Muscle layer of duodenum (tissue), 2 donors: ENCODE measurements at regions not wholly inside any gene's neighbourhood (a gene's known extent, or its start where the extent isn't known, plus 50 kb on each side); places are given as distances from the start of the nearest gene placed in this dataset.

Experiments
- H3K27ac ChIP-seq: one replicate; pipeline ENCODE4 v1.7.0; 2013; ENCODE audit warnings: mild to moderate bottlenecking, low read length
- H3K27me3 ChIP-seq: one replicate; pipeline ENCODE4 v1.7.0; 2013; ENCODE audit warnings: low read depth, mild to moderate bottlenecking, control low read depth, low read length
- H3K36me3 ChIP-seq, 2 donors: one replicate each; pipeline ENCODE4 v1.7.0; 2013; ENCODE audit warnings: low read length in 2 of 2, control low read depth in 1 of 2, mild to moderate bottlenecking in 1 of 2; ENCODE audit not compliant: insufficient read depth in 2 of 2, control insufficient read depth in 1 of 2
- H3K4me1 ChIP-seq, 2 donors: one replicate each; pipeline ENCODE4 v1.7.0; 2013; ENCODE audit warnings: low read length in 2 of 2, mild to moderate bottlenecking in 2 of 2, control low read depth in 1 of 2, moderate library complexity in 1 of 2; ENCODE audit not compliant: insufficient read depth in 2 of 2, control insufficient read depth in 1 of 2
- H3K4me3 ChIP-seq, 2 donors: one replicate each; pipeline ENCODE4 v1.7.0; 2013; ENCODE audit warnings: low read length in 2 of 2, low read depth in 1 of 2, mild to moderate bottlenecking in 1 of 2
- H3K9me3 ChIP-seq, 2 donors: one replicate each; pipeline ENCODE4 v1.7.0; 2013; ENCODE audit warnings: low read length in 2 of 2, control low read depth in 1 of 2, mild to moderate bottlenecking in 1 of 2; ENCODE audit not compliant: control insufficient read depth in 1 of 2
- donor health status: healthy.

DNA sequence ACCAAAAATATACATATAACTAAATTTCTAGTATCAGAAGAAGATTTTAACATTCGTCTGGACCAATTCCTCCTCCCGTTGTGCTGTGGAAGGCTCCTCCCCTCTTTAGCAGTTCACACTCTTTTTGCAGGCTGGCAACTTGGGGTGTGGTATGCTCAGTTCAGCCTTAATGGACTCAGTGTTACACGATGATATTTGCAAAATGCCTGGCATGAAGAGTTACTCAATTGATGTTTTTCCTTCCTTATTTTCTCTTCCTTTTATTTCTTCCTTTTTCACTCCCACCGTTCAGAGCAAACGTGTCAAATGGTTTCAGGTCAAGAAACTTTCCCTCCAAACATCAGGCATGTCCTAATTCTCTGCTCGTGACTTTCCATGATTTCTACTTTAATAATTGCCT lies 248.3 kb downstream of the PHF14 start:
- Histone ChIP-seq H3K36me3 (no peaks in the 10 kb centered on the region), H3K4me1 (no peaks in the 10 kb centered on the region), H3K27me3 (no peaks in the 10 kb centered on the region), H3K27ac (no peak overlapping the region), H3K9me3 (no peaks in the 10 kb centered on the region), H3K4me3 (no peak overlapping the region)

GRCh38 chr7:11224535-11224934 lies 250.9 kb downstream of the PHF14 start:
- H3K27ac ChIP-seq = no peak overlapping the region
- H3K4me3 ChIP-seq = no peak overlapping the region

GRCh38 chr7:11228515-11228914 lies 254.8 kb downstream of the PHF14 start:
- Histone ChIP-seq H3K4me3 (no peak overlapping the region), H3K27ac (no peak overlapping the region), H3K4me1 (peaks cover 0 to 9% of the 10 kb centered on the region in 2 donors), H3K36me3 (no peaks in the 10 kb centered on the region), H3K9me3 (no peaks in the 10 kb centered on the region), H3K27me3 (no peaks in the 10 kb centered on the region)

More at GRCh38 chr7:11224535-11224934, 250.9 kb downstream of the PHF14 start:
- Histone ChIP-seq H3K9me3 (no peaks in the 10 kb centered on the region), H3K27me3 (no peaks in the 10 kb centered on the region), H3K36me3 (no peaks in the 10 kb centered on the region), H3K4me1 (peaks cover 0 to 9% of the 10 kb centered on the region in 2 donors)

- Histone ChIP-seq H3K36me3 (no peaks in the 10 kb centered on the region), H3K4me1 (peaks cover 0 to 9% of the 10 kb centered on the region in 2 donors), H3K27ac (no peak overlapping the region), H3K4me3 (no peak overlapping the region), H3K27me3 (no peaks in the 10 kb centered on the region), H3K9me3 (no peaks in the 10 kb centered on the region)
Measured at GRCh38 chr7:11231190-11231589, 257.5 kb downstream of the PHF14 start.

- Histone ChIP-seq H3K36me3 (no peaks in the 10 kb centered on the region), H3K9me3 (no peaks in the 10 kb centered on the region), H3K4me1 (peaks cover 4 to 9% of the 10 kb centered on the region in 2 donors), H3K4me3 (no peak overlapping the region), H3K27me3 (no peaks in the 10 kb centered on the region), H3K27ac (no peak overlapping the region)
Measured at GRCh38 chr7:11232462-11232861, 258.8 kb downstream of the PHF14 start.

GRCh38 chr7:11233871-11234270 lies 260.2 kb downstream of the PHF14 start:
- no peak overlapping the region for H3K27ac ChIP-seq

GRCh38 chr7:11235491-11235890 lies 261.8 kb downstream of the PHF14 start:
- peaks cover 0 to 4% of the 10 kb centered on the region in 2 donors for H3K4me1 ChIP-seq
- H3K4me3 ChIP-seq = no peak overlapping the region
- H3K9me3 ChIP-seq = no peaks in the 10 kb centered on the region
- no peaks in the 10 kb centered on the region for H3K27me3 ChIP-seq
- no peaks in the 10 kb centered on the region for H3K36me3 ChIP-seq
- no peak overlapping the region for H3K27ac ChIP-seq

More at GRCh38 chr7:11233871-11234270, 260.2 kb downstream of the PHF14 start:
- peaks cover under 1 to 4% of the 10 kb centered on the region in 2 donors for H3K4me1 ChIP-seq
- H3K4me3 ChIP-seq = no peak overlapping the region
- H3K9me3 ChIP-seq = no peaks in the 10 kb centered on the region
- no peaks in the 10 kb centered on the region for H3K27me3 ChIP-seq
- no peaks in the 10 kb centered on the region for H3K36me3 ChIP-seq

GRCh38 chr7:11236680-11237079 lies 263.0 kb downstream of the PHF14 start:
- no peaks in the 10 kb centered on the region for H3K9me3 ChIP-seq
- H3K4me3 ChIP-seq = no peak overlapping the region
- H3K4me1 ChIP-seq = peaks cover 0 to 4% of the 10 kb centered on the region in 2 donors
- no peaks in the 10 kb centered on the region for H3K27me3 ChIP-seq
- no peak overlapping the region for H3K27ac ChIP-seq
- H3K36me3 ChIP-seq = no peaks in the 10 kb centered on the region

GRCh38 chr7:11237742-11238141 lies 264.1 kb downstream of the PHF14 start:
- H3K27me3 ChIP-seq = no peaks in the 10 kb centered on the region
- H3K9me3 ChIP-seq = no peaks in the 10 kb centered on the region
- H3K4me3 ChIP-seq = peak overlapping the region in 1 of 2 donors; percentile 27
- peaks cover 0 to 4% of the 10 kb centered on the region in 2 donors for H3K4me1 ChIP-seq
- H3K27ac ChIP-seq = no peak overlapping the region
- no peaks in the 10 kb centered on the region for H3K36me3 ChIP-seq

DNA sequence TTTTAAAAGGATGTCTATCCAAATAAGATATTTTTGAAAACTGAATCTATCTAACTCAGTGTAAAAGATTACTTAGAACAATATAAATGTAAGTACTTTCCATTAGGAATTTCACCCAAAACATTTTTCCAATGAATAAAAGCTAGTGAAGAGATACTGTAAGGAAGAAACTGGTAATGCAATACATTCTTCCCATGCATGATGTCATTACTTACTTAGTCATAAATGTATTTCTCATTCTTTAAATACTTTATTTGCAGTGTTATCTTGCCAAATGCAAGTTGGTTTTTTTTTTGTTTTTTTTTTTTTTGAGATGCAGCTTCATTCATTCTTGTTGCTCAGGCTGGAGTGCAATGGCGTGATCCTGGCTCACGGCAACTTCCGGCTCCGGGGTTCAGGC lies 265.6 kb downstream of the PHF14 start:
- H3K27ac ChIP-seq = no peak overlapping the region
- no peak overlapping the region for H3K4me3 ChIP-seq
- H3K36me3 ChIP-seq = no peaks in the 10 kb centered on the region
- H3K27me3 ChIP-seq = no peaks in the 10 kb centered on the region
- H3K4me1 ChIP-seq = peaks cover 0 to 4% of the 10 kb centered on the region in 2 donors
- H3K9me3 ChIP-seq = no peaks in the 10 kb centered on the region

DNA sequence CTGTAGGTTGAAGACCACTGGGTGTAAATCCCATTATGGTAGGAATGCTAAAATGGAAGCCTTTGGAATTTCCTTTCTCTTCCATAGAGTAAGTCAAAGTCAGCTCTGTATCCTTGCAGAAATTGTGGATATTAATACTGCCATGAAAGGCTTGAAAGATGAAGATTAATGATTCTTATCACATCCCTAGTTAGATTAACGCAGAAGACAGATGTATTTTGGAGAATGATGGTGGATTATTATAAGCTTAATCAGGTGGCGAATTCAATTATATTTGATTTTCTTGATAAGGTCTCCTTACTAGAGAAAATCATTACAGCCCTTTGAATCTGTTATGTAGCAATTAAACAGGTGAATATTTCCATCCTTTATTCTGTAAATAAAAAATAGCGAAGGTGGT lies 270.1 kb downstream of the PHF14 start:
- H3K4me3 ChIP-seq = no peak overlapping the region
- H3K4me1 ChIP-seq = no peaks in the 10 kb centered on the region
- H3K9me3 ChIP-seq = no peaks in the 10 kb centered on the region
- no peaks in the 10 kb centered on the region for H3K27me3 ChIP-seq
- H3K36me3 ChIP-seq = no peaks in the 10 kb centered on the region
- H3K27ac ChIP-seq = no peak overlapping the region

GRCh38 chr7:11244149-11244548 lies 270.5 kb downstream of the PHF14 start:
- Histone ChIP-seq H3K36me3 (no peaks in the 10 kb centered on the region), H3K4me1 (no peaks in the 10 kb centered on the region), H3K27ac (no peak overlapping the region), H3K27me3 (no peaks in the 10 kb centered on the region), H3K9me3 (no peaks in the 10 kb centered on the region), H3K4me3 (no peak overlapping the region)
